H9 (cell line): ENCODE measurements at regions not wholly inside any gene's neighbourhood (a gene's known extent, or its start where the extent isn't known, plus 50 kb on each side); places are given as distances from the start of the nearest gene placed in this dataset.

Experiments
- DNase-seq: peaks from one replicate; pipeline ENCODE4 v3.0.0-alpha.2; 2017
- H2AFZ ChIP-seq: one replicate; pipeline ENCODE4 v1.6.1; 2013; ENCODE audit warnings: mild to moderate bottlenecking, low read length, control low read depth, moderate library complexity
- H2AK5ac ChIP-seq: 2 replicates; pipeline ENCODE4 v1.6.1; 2013; ENCODE audit warnings: low read length, control low read depth, mixed read lengths; ENCODE audit not compliant: insufficient read length
- H2BK120ac ChIP-seq: one replicate; pipeline ENCODE4 v1.6.1; 2013; ENCODE audit warnings: low read depth, mild to moderate bottlenecking, low read length, control low read depth, inconsistent platforms; ENCODE audit not compliant: poor library complexity, severe bottlenecking
- H2BK12ac ChIP-seq: 2 replicates; pipeline ENCODE4 v1.6.1; 2013; ENCODE audit warnings: low read length, control low read depth, mixed read lengths, low read depth; ENCODE audit not compliant: insufficient read length
- H2BK15ac ChIP-seq: 2 replicates; pipeline ENCODE4 v1.6.1; 2013; ENCODE audit warnings: low read depth, low read length, control low read depth
- H2BK20ac ChIP-seq: one replicate; pipeline ENCODE4 v1.6.1; 2013; ENCODE audit warnings: low read depth, mild to moderate bottlenecking, low read length, control low read depth, inconsistent platforms; ENCODE audit not compliant: poor library complexity, severe bottlenecking
- H2BK5ac ChIP-seq: 2 replicates; pipeline ENCODE4 v1.6.1; 2013; ENCODE audit warnings: low read length, control low read depth, mixed read lengths; ENCODE audit not compliant: insufficient read length
- H3K14ac ChIP-seq: 2 replicates; pipeline ENCODE4 v1.6.1; 2013; ENCODE audit warnings: low read length, control low read depth; ENCODE audit not compliant: insufficient read depth
- H3K18ac ChIP-seq: 2 replicates; pipeline ENCODE4 v1.6.1; 2013; ENCODE audit warnings: low read depth, mild to moderate bottlenecking, mixed read lengths, low read length, control low read depth; ENCODE audit not compliant: insufficient read length
- H3K23ac ChIP-seq: 2 replicates; pipeline ENCODE4 v1.6.1; 2013; ENCODE audit warnings: low read length, control low read depth, mixed read lengths, low read depth; ENCODE audit not compliant: insufficient read length
- H3K23me2 ChIP-seq: 2 replicates; pipeline ENCODE4 v1.6.1; 2013; ENCODE audit warnings: low read depth, mild to moderate bottlenecking, mixed read lengths, low read length, control low read depth; ENCODE audit not compliant: insufficient read length, poor library complexity, severe bottlenecking
- H3K27ac ChIP-seq: 2 replicates; pipeline ENCODE4 v1.5.1; 2013; ENCODE audit warnings: low read length, control low read depth, mixed read lengths, low read depth; ENCODE audit not compliant: insufficient read length
- H3K27me3 ChIP-seq: 2 replicates; pipeline ENCODE4 v1.6.1; 2013; ENCODE audit warnings: low read length, control low read depth, inconsistent platforms; ENCODE audit not compliant: insufficient read depth
- H3K4ac ChIP-seq: 2 replicates; pipeline ENCODE4 v1.6.1; 2013; ENCODE audit warnings: low read depth, mild to moderate bottlenecking, control low read depth, inconsistent platforms, low read length, moderate library complexity
- H3K4me1 ChIP-seq: 2 replicates; pipeline ENCODE4 v1.6.1; 2013; ENCODE audit warnings: low read length, control low read depth, inconsistent platforms; ENCODE audit not compliant: insufficient read depth
- H3K4me2 ChIP-seq: 2 replicates; pipeline ENCODE4 v1.6.1; 2013; ENCODE audit warnings: low read length, control low read depth, mixed read lengths; ENCODE audit not compliant: insufficient read length, insufficient read depth
- H3K56ac ChIP-seq: 2 replicates; pipeline ENCODE4 v1.6.1; 2013; ENCODE audit warnings: low read depth, mild to moderate bottlenecking, mixed read lengths, low read length, control low read depth; ENCODE audit not compliant: insufficient read length
- H3K79me1 ChIP-seq: 2 replicates; pipeline ENCODE4 v1.6.1; 2013; ENCODE audit warnings: low read depth, mild to moderate bottlenecking, moderate library complexity, low read length, control low read depth, inconsistent platforms; ENCODE audit not compliant: insufficient read depth, poor library complexity, severe bottlenecking
- H3K79me2 ChIP-seq: 2 replicates; pipeline ENCODE4 v1.6.1; 2013; ENCODE audit warnings: low read length, control low read depth, inconsistent platforms; ENCODE audit not compliant: insufficient read depth
- H3K9ac ChIP-seq: 2 replicates; pipeline ENCODE4 v1.6.1; 2013; ENCODE audit warnings: low read length, control low read depth, mixed read lengths; ENCODE audit not compliant: insufficient read length; ENCODE audit errors: extremely low read depth
- H3K9me3 ChIP-seq: one replicate; pipeline ENCODE4 v1.6.1; 2013; ENCODE audit warnings: low read depth, low read length, inconsistent platforms; ENCODE audit not compliant: control insufficient read depth
- H3T11ph ChIP-seq: one replicate; pipeline ENCODE4 v1.6.1; 2013; ENCODE audit warnings: mild to moderate bottlenecking, low read length, control low read depth, inconsistent platforms
- H4K20me1 ChIP-seq: one replicate; pipeline ENCODE4 v1.6.1; 2013; ENCODE audit not compliant: control insufficient read depth, insufficient read length, insufficient read depth
- H4K5ac ChIP-seq: 2 replicates; pipeline ENCODE4 v1.6.1; 2013; ENCODE audit warnings: low read depth, mild to moderate bottlenecking, mixed read lengths, low read length, control low read depth; ENCODE audit not compliant: insufficient read length
- H4K8ac ChIP-seq: replicated peaks from 2 replicates; pipeline ENCODE4 v1.6.1; 2013; ENCODE audit warnings: low read length, control low read depth, mixed read lengths, low read depth; ENCODE audit not compliant: insufficient read length
- H4K91ac ChIP-seq: 2 replicates; pipeline ENCODE4 v1.6.1; 2013; ENCODE audit warnings: low read depth, mild to moderate bottlenecking, moderate library complexity, mixed read lengths, low read length, control low read depth; ENCODE audit not compliant: insufficient read length
- H3K27ac Mint-ChIP-seq, 3 experiments: 2 replicates in 2 of 3; 3 replicates in 1 of 3; pipeline ENCODE4 v1.8.0; 2020 to 2021; ENCODE audit warnings: mixed read lengths in 3 of 3, mild to moderate bottlenecking in 1 of 3, moderate library complexity in 1 of 3
- H3K27me3 Mint-ChIP-seq: 2 replicates; pipeline ENCODE4 v1.8.0; 2021; ENCODE audit warnings: low read depth, mild to moderate bottlenecking, moderate library complexity, mixed read lengths
- H3K36me3 Mint-ChIP-seq, 3 experiments: 2 replicates in 2 of 3; 3 replicates in 1 of 3; pipeline ENCODE4 v1.8.0; 2020 to 2021; ENCODE audit warnings: low read depth in 3 of 3, mixed read lengths in 3 of 3; ENCODE audit not compliant: insufficient read depth in 1 of 3
- H3K4me1 Mint-ChIP-seq, 2 experiments: 2 replicates each; pipeline ENCODE4 v1.8.0; 2020; ENCODE audit warnings: mixed read lengths in 2 of 2
- H3K4me3 Mint-ChIP-seq, 2 experiments: 2 replicates in 1 of 2; 3 replicates in 1 of 2; pipeline ENCODE4 v1.8.0; 2020 to 2021; ENCODE audit warnings: mild to moderate bottlenecking in 2 of 2, mixed read lengths in 2 of 2, moderate library complexity in 1 of 2
- H3K9me3 Mint-ChIP-seq, 2 experiments: 2 replicates in 1 of 2; 3 replicates in 1 of 2; pipeline ENCODE4 v1.8.0; 2020; ENCODE audit warnings: mild to moderate bottlenecking in 2 of 2, mixed read lengths in 2 of 2, moderate library complexity in 1 of 2
- CTCF ChIP-seq: fragments of 200-600 bp; sonication (generic); conservative IDR thresholded peaks from 3 replicates; pipeline ENCODE4 v1.8.0; 2021; ENCODE audit warnings: antibody characterized with exemption, mild to moderate bottlenecking

- no peaks in the 10 kb centered on the region for H4K20me1 ChIP-seq
- no peak overlapping the region for H3K4me2 ChIP-seq
- no peak overlapping the region for H2BK20ac ChIP-seq
- no peak overlapping the region for H2BK15ac ChIP-seq
- H3K18ac ChIP-seq = no peak overlapping the region
- H3K9me3 Mint-ChIP-seq = peaks cover 3 to 4% of the 10 kb centered on the region in 2 experiments; a peak in 1 of 5 replicates
- no peak overlapping the region for H2BK120ac ChIP-seq
- no peaks in the 10 kb centered on the region for H3K79me1 ChIP-seq
- H3K79me2 ChIP-seq = no peaks in the 10 kb centered on the region
- H2AFZ ChIP-seq = no peak overlapping the region
- TF ChIP-seq CTCF = no peak
- no peak for DNase-seq
- no peak overlapping the region for H3K27ac Mint-ChIP-seq
- no peak overlapping the region for H2AK5ac ChIP-seq
- H4K8ac ChIP-seq = no peak overlapping the region
- no peak overlapping the region for H3K27ac ChIP-seq
- H3K23ac ChIP-seq = no peak overlapping the region
- H3K9me3 ChIP-seq = no peaks in the 10 kb centered on the region
- no peaks in the 10 kb centered on the region for H3K4me1 ChIP-seq
- no peaks in the 10 kb centered on the region for H3K27me3 ChIP-seq
- no peaks in the 10 kb centered on the region for H3K23me2 ChIP-seq
- H2BK5ac ChIP-seq = no peak overlapping the region
- 0 out of 7 replicates have a peak, but pooled peaks cover 0 to 4% (median 0%) of the 10 kb centered on the region in 3 experiments for H3K36me3 Mint-ChIP-seq
- H3K14ac ChIP-seq = no peak overlapping the region
- H2BK12ac ChIP-seq = no peak overlapping the region
- H4K91ac ChIP-seq = no peak overlapping the region
- no peak overlapping the region for H3T11ph ChIP-seq
- H3K9ac ChIP-seq = no peak overlapping the region
- peaks cover 10 to 11% of the 10 kb centered on the region in 2 experiments for H3K4me1 Mint-ChIP-seq
- H3K4ac ChIP-seq = no peak overlapping the region
- H3K27me3 Mint-ChIP-seq = no peaks in the 10 kb centered on the region
- H3K4me3 Mint-ChIP-seq = no peak overlapping the region
- H4K5ac ChIP-seq = no peak overlapping the region
- no peak overlapping the region for H3K56ac ChIP-seq
Observed at GRCh38 chr5:153365547-153365946, 124.9 kb upstream of the GRIA1 start.
